ENCODE measurements at regions not wholly inside any gene's neighbourhood (a gene's known extent, or its start where the extent isn't known, plus 50 kb on each side); places are given as distances from the start of the nearest gene placed in this dataset.

DNA sequence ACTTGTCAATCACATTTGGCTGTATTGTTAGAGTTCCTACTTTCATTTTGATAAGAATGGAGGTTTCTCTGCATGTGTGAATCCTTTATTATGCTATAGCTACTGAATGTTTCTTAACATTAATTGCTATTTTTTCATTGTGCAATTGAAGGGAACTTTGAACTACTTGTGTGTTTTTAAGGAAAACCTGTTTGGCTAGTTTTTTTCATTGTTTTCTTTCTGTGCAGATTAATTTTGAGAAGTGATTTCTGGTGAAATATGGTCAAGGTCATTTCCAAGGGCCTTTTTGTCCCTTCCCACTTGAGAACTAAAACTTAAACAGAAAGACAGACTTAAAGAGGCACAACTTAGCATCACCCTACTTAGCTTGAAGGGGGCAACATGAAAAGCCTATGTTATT, 1309.2 kb upstream of the WWC1 start:
- TF ChIP-seq, protein P1, sequence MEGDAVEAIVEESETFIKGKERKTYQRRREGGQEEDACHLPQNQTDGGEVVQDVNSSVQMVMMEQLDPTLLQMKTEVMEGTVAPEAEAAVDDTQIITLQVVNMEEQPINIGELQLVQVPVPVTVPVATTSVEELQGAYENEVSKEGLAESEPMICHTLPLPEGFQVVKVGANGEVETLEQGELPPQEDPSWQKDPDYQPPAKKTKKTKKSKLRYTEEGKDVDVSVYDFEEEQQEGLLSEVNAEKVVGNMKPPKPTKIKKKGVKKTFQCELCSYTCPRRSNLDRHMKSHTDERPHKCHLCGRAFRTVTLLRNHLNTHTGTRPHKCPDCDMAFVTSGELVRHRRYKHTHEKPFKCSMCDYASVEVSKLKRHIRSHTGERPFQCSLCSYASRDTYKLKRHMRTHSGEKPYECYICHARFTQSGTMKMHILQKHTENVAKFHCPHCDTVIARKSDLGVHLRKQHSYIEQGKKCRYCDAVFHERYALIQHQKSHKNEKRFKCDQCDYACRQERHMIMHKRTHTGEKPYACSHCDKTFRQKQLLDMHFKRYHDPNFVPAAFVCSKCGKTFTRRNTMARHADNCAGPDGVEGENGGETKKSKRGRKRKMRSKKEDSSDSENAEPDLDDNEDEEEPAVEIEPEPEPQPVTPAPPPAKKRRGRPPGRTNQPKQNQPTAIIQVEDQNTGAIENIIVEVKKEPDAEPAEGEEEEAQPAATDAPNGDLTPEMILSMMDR (conservative IDR thresholded peaks at IDR 0.05; ENCODE audit: low read length): no peak
- no peak for TF ChIP-seq EZH2phosphoT487 (IDR thresholded peaks at IDR 0.05; ENCODE audit: borderline replicate concordance, low read depth, low read length)
